Muscle of back (tissue), 3 donors: ENCODE measurements at regions not wholly inside any gene's neighbourhood (a gene's known extent, or its start where the extent isn't known, plus 50 kb on each side); places are given as distances from the start of the nearest gene placed in this dataset.

Experiments used
- DNase-seq, 3 donors: peaks; one replicate each; pipeline versions ENCODE4 v3.0.0 to v3.0.0-alpha.2; 2013

DNA sequence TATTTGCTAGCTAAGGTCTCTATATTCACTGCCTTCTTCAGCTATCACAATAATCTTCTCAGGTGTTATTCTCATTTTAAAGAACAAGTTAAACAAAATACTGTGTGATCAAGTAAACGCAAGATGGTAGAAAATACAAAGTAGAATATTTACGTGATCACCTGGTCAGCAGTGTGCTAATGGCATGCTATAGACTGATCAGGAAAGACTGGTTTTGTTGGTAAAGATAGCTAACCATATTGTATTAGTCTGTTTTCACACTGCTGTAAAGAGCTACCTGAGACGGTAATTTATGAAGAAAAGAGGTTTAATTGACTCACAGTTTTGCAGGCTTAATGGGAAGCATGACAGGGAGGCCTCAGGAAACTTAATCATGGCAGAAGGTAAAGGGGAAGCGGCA lies 50.4 kb downstream of the ZBTB38 start:
- DNase-seq = no peak

DNA sequence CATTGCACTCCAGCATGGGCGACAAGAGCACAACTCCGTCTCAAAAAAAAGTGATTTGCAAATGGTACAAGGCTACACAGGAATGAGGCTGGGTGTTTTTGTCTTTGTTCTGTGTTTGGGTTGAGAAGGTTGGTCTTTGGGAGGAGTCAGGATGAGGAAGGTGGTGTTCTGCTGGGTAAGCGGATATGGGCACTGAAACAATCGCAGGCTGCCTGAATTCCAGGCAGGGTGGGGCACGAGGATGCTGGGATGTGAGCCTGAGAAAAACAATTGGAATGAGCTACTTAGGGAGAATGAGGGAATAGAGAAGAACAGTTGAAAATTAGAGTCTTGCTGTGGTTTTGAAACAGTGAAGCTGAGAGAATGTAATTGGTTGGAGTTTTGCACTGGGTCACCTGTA lies 51.6 kb downstream of the ZBTB38 start:
- no peak for DNase-seq

DNA sequence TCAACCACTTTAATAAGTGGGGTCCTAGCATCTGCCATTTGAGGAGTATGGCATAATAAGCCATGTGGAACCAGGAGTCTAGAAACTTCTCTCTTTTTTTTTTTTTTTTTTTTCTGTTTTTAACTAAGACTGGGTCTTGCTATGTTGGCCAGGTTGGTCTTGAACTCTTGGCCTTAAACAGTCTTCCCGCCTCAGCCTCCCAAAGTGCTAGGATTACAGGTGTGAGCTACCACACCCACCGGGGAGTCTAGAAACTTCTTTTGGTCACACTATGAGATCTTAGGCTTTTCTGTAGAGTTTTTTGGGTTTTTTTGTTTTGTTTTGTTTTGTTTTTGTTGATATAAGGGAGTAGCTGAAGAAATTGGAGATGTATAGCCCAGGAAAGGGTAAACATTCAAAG lies 52.9 kb downstream of the ZBTB38 start:
- no peak for DNase-seq

DNA sequence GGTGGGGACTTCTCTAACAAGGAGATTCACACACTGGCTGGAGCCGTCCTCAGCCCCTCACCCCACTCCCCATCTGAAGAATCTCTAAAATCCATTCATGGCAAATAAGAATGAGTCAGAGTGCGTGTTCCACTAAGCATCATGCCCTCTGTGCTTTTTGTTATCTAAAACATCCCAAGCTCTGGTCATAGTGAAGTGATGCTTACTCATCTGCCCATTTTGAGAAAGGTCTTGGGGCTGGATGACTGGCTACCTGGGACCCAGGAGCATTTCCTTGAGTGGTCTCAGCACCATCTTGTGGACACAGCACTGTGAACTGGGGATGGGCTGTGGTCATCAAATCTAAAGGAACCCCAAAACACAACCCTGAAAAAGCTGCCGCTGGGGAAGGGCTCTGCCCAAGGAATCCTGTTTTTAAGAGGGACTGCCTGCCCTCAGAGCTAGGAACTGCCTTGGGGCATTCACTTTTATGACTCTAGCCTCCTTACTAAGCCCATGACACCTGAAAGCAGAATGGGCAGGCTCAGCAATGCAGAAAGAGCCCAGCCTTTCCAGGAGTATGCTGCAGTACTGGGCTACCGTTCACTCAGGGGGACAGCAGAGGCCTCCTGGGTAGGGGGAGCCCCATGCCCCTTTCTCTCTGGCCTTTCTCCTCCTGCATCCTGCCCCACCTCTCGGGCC lies 53.5 kb downstream of the ZBTB38 start:
- DNase-seq = no peak

DNA sequence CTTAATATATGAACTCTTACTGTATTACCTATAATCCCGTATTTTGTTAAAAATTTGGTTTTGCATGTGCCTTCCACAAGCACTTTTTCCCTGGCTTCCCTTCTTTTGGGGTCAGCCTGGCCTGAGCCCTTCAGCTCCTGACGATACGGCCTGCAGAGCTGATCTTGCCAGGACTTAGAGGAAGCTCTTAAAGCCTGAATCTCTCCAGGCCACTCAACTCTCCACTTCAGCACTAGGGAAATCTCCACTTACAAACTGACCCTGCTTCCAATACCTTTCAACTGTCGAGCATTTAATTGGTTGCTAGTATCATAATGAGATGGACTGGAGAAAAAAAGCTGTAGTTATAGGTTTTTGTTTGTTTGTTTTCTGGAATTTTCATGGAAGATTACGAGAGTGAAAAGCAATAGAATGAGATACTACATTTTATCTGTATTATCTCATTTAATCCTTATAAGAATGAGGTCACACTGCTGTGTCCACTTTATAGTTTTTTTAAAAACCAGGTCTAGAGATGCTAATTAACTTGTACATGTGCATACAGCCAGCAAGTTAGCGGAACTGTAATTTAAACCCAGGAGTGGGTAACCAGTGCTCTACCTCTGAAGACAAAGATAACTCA lies 54.8 kb downstream of the ZBTB38 start:
- DNase-seq = no peak

DNA sequence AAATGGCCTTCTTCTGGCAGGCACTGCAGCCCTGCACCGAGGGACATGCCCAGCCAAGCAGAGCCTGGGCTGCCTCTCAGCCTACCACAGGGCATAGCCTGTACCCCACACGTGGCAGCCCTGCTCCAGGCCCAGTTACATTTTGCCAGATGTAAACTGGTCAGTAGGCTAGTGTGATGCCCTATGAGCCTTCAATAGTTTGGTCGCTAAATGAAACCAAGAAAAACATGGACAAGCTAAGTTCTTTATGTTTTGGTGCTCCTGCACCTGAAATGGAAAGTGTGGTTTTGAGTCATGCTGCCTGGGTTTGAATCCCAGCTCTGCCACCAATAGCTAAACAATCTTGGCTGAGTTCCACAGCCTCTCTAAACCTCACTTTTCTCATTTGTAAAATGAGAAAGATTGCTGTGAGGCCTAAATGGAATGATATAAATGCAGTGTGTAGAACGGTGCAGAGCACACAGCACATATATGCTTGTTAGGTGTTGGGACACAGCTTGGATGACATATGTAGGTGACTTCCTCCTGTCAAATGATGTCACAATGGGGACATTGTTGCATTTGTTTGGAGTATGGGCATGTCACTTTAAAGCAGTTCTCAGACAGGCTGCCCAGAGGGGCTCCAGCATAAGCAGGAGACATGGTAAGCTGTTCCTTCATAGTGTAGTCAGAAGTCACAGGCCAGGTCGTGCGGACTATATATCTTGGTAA lies 57.4 kb downstream of the ZBTB38 start:
- no peak for DNase-seq

DNA sequence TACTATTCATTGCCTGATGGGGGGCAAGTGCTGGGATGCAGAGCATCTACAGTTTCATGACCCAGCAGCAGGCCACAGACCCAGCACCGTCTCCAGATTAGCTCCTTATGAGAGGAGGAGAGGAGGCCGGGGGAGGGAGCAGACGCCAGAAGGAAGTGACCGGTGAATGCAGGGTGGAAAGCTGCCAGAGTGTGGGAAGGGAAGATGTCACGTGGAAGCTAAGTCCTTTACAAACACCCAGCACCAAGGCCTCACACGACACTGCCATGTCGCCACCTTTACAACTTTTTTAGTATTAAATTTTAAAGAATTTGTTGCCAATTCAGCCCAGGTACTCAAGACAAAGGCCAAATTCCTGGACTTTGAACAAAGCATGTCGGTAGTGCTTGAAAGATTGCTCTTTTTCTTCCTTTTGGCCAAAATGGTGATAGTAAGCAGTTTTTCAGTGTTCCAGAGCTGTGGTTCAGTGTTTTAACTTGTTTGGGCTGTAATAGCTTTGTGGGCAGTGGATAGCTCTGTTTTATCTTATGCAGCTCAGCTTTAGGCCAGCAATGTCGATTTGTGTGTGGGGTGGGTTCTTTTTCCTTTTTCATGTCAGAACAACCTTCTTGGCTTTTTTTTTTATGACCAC lies 58.2 kb downstream of the ZBTB38 start:
- peak; percentile 59 to 82 (median 78) for DNase-seq

DNA sequence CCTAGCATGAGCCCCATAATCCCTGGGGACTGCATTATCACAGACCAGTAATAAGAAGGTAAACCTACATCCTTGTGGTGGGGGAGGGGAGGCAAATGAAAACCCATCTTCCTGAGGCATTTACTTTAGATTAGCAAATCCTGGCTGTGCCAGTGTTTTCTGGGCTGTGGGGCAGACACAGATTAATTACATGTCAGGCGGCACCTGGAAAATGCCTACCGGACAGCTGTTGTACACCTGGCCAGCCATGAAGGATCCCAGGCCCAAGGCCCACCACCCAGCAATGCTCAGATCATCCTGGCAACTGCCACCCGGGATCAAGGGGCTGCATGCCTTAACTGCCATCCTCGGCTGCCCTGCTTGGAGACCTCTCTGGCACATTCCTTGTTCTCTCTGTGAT lies 59.1 kb upstream of the RASA2 start:
- DNase-seq = no peak

DNA sequence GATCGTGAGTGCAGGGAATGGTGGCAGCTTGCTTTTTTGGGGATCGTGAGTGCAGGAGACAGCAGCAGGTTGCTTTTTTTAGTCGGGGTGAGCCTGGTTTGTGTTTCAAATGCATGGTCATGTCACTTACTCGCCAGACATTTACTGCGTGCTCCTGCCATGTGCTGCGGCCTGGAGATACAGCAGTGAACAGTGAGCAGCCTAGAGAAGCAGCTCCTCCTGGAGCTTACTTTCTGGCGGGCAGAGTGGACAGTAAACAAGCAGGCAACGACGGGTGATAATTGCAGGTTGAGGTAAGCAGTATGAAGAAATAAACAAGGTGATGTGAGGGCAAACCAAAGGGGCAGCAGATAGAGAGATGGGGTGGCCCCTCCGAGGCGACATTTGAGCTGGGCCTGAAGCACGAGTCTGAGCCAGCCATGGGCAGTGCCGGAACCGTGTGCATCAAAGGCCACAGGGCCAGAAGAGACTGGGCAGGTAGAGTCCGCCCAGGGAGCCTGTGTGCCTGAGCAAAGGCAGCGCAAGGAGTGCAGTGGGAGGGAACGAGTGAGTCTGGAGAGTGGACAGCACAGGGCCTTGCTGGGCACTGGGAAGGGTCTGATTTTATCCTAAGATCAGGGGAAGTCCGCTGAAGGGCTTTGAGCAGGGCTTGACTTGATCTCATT lies 57.3 kb upstream of the RASA2 start:
- no peak for DNase-seq

DNA sequence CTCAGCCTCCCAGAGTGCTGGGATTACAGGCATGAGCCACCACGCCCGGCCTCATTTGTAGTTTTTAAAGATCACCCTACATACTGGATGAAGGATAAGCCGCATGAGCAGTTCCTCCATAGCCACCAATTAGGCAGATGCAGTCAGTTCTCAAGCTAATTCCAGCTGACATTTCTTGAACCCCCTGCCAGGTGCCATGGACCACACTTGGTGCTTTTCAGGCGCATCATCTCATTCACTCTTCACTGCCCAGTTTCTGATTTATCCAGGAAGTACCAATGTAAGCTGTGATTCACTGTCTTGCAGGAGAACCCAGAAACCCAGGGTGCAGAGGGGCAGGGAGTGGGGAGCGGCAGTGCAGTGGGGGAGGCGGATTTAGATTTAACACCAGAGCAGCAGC lies 56.5 kb upstream of the RASA2 start:
- no peak for DNase-seq

DNA sequence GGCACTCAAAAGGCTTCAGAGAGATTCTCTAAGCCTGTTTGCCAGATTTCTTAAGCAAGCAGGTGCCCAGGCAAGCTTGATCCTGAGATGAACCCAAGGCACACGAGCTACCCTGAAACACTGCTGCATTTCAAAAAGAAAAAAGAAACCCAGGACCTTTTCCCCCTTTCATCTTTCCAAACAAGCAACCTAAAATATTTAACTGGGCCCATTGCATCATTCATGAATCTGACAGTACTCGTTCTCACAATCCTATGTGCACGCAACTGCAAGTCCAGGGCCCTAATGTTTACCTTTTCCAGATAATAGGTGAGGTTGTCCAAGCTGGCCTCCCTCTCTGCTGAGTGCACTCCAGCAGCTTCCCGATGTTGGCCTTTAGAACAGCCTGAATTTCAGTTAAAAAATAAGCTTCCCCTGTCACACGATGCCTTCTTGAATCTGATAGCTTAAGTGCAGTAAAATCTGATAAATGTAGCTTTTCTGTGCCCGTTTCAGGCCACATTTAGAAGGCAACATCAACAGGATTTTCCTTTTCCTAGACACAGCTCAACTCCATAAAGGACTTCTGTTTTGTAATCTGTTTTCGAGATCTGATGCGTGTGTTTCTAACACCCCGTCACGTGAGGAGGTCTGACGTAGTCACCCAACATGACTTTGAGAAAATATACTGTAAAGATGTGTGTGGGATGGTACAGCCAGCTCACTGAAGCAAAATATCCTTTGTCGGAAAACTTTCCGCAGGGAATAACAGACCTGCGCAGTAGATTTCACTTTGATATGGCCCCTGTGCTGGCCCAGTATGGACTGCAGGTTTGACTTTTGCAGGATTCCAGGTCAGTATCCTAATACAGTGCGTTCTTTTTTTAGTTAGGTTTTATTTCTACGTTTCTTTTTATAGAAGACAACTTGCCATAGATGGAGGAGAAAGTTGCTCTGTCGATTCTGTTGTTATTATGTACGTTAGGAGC lies 55.1 kb upstream of the RASA2 start:
- DNase-seq = no peak

DNA sequence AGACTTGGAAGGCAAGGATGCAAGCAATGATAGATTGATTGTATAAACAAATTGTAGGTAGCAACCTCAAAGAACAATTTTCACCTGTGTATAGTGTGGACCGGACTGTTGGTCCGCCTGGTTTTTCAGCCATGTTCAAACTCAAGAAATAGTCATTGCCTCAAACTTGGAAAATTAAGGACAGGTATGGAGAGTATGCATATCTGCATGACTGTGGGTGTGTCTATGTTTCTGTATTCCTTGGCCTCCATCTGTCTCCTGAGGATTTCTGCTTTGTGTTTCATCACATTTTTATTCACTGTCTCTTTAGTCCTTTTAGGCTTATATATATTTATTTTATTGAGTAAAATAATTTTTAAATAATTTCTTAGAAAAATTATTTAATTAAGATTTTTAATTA lies 53.9 kb upstream of the RASA2 start:
- no peak for DNase-seq

DNA sequence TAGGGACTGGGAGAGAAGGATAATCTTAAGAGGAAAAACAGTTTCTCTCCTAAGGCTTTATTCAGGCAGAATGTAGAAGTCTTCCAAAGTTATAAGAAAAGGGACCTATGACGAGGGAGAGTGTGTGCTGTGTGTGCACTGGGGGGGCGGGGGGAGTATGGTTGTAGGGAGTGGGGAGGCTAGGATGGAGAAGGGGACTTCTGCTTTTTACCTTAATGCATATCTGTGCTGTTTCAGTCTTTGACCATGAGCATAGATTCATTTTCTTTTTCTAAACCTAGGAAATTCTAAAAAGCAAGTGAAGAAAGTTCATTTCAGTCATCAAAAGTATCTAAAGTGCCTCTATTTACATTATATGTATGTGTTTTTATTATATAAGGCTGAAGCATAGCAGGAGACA lies 52.6 kb upstream of the RASA2 start:
- DNase-seq = no peak

DNA sequence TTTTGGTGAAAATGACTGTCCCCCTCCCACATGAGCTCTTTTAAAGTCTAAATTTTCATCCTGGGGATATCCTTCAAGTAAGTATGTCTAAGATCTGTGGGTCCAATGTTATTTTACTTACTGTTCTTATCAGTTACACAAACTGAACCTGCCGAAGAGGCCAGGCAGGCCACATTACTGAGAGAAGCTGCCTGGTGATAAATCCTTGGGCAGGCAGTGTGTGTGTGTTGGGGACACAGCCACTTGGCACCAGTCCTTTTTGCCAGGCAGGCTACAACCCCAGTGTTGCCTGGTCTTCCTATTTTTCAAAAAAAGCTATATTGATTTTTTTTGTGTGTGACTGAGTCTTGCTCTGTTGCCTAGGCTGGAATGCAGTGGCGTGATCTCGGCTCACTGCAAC lies 50.6 kb upstream of the RASA2 start:
- no peak for DNase-seq
